H9 (cell line): ENCODE measurements at regions not wholly inside any gene's neighbourhood (a gene's known extent, or its start where the extent isn't known, plus 50 kb on each side); places are given as distances from the start of the nearest gene placed in this dataset.

Source experiments
- DNase-seq: peaks from one replicate; pipeline ENCODE4 v3.0.0-alpha.2; 2017
- H2AFZ ChIP-seq: one replicate; pipeline ENCODE4 v1.6.1; 2013; ENCODE audit warnings: mild to moderate bottlenecking, low read length, control low read depth, moderate library complexity
- H2AK5ac ChIP-seq: 2 replicates; pipeline ENCODE4 v1.6.1; 2013; ENCODE audit warnings: low read length, control low read depth, mixed read lengths; ENCODE audit not compliant: insufficient read length
- H2BK120ac ChIP-seq: one replicate; pipeline ENCODE4 v1.6.1; 2013; ENCODE audit warnings: low read depth, mild to moderate bottlenecking, low read length, control low read depth, inconsistent platforms; ENCODE audit not compliant: poor library complexity, severe bottlenecking
- H2BK12ac ChIP-seq: 2 replicates; pipeline ENCODE4 v1.6.1; 2013; ENCODE audit warnings: low read length, control low read depth, mixed read lengths, low read depth; ENCODE audit not compliant: insufficient read length
- H2BK15ac ChIP-seq: 2 replicates; pipeline ENCODE4 v1.6.1; 2013; ENCODE audit warnings: low read depth, low read length, control low read depth
- H2BK20ac ChIP-seq: one replicate; pipeline ENCODE4 v1.6.1; 2013; ENCODE audit warnings: low read depth, mild to moderate bottlenecking, low read length, control low read depth, inconsistent platforms; ENCODE audit not compliant: poor library complexity, severe bottlenecking
- H2BK5ac ChIP-seq: 2 replicates; pipeline ENCODE4 v1.6.1; 2013; ENCODE audit warnings: low read length, control low read depth, mixed read lengths; ENCODE audit not compliant: insufficient read length
- H3K14ac ChIP-seq: 2 replicates; pipeline ENCODE4 v1.6.1; 2013; ENCODE audit warnings: low read length, control low read depth; ENCODE audit not compliant: insufficient read depth
- H3K18ac ChIP-seq: 2 replicates; pipeline ENCODE4 v1.6.1; 2013; ENCODE audit warnings: low read depth, mild to moderate bottlenecking, mixed read lengths, low read length, control low read depth; ENCODE audit not compliant: insufficient read length
- H3K23ac ChIP-seq: 2 replicates; pipeline ENCODE4 v1.6.1; 2013; ENCODE audit warnings: low read length, control low read depth, mixed read lengths, low read depth; ENCODE audit not compliant: insufficient read length
- H3K23me2 ChIP-seq: 2 replicates; pipeline ENCODE4 v1.6.1; 2013; ENCODE audit warnings: low read depth, mild to moderate bottlenecking, mixed read lengths, low read length, control low read depth; ENCODE audit not compliant: insufficient read length, poor library complexity, severe bottlenecking
- H3K27ac ChIP-seq: 2 replicates; pipeline ENCODE4 v1.5.1; 2013; ENCODE audit warnings: low read length, control low read depth, mixed read lengths, low read depth; ENCODE audit not compliant: insufficient read length
- H3K27me3 ChIP-seq: 2 replicates; pipeline ENCODE4 v1.6.1; 2013; ENCODE audit warnings: low read length, control low read depth, inconsistent platforms; ENCODE audit not compliant: insufficient read depth
- H3K4ac ChIP-seq: 2 replicates; pipeline ENCODE4 v1.6.1; 2013; ENCODE audit warnings: low read depth, mild to moderate bottlenecking, control low read depth, inconsistent platforms, low read length, moderate library complexity
- H3K4me1 ChIP-seq: 2 replicates; pipeline ENCODE4 v1.6.1; 2013; ENCODE audit warnings: low read length, control low read depth, inconsistent platforms; ENCODE audit not compliant: insufficient read depth
- H3K4me2 ChIP-seq: 2 replicates; pipeline ENCODE4 v1.6.1; 2013; ENCODE audit warnings: low read length, control low read depth, mixed read lengths; ENCODE audit not compliant: insufficient read length, insufficient read depth
- H3K56ac ChIP-seq: 2 replicates; pipeline ENCODE4 v1.6.1; 2013; ENCODE audit warnings: low read depth, mild to moderate bottlenecking, mixed read lengths, low read length, control low read depth; ENCODE audit not compliant: insufficient read length
- H3K79me1 ChIP-seq: 2 replicates; pipeline ENCODE4 v1.6.1; 2013; ENCODE audit warnings: low read depth, mild to moderate bottlenecking, moderate library complexity, low read length, control low read depth, inconsistent platforms; ENCODE audit not compliant: insufficient read depth, poor library complexity, severe bottlenecking
- H3K79me2 ChIP-seq: 2 replicates; pipeline ENCODE4 v1.6.1; 2013; ENCODE audit warnings: low read length, control low read depth, inconsistent platforms; ENCODE audit not compliant: insufficient read depth
- H3K9ac ChIP-seq: 2 replicates; pipeline ENCODE4 v1.6.1; 2013; ENCODE audit warnings: low read length, control low read depth, mixed read lengths; ENCODE audit not compliant: insufficient read length; ENCODE audit errors: extremely low read depth
- H3K9me3 ChIP-seq: one replicate; pipeline ENCODE4 v1.6.1; 2013; ENCODE audit warnings: low read depth, low read length, inconsistent platforms; ENCODE audit not compliant: control insufficient read depth
- H3T11ph ChIP-seq: one replicate; pipeline ENCODE4 v1.6.1; 2013; ENCODE audit warnings: mild to moderate bottlenecking, low read length, control low read depth, inconsistent platforms
- H4K20me1 ChIP-seq: one replicate; pipeline ENCODE4 v1.6.1; 2013; ENCODE audit not compliant: control insufficient read depth, insufficient read length, insufficient read depth
- H4K5ac ChIP-seq: 2 replicates; pipeline ENCODE4 v1.6.1; 2013; ENCODE audit warnings: low read depth, mild to moderate bottlenecking, mixed read lengths, low read length, control low read depth; ENCODE audit not compliant: insufficient read length
- H4K8ac ChIP-seq: replicated peaks from 2 replicates; pipeline ENCODE4 v1.6.1; 2013; ENCODE audit warnings: low read length, control low read depth, mixed read lengths, low read depth; ENCODE audit not compliant: insufficient read length
- H4K91ac ChIP-seq: 2 replicates; pipeline ENCODE4 v1.6.1; 2013; ENCODE audit warnings: low read depth, mild to moderate bottlenecking, moderate library complexity, mixed read lengths, low read length, control low read depth; ENCODE audit not compliant: insufficient read length
- H3K27ac Mint-ChIP-seq, 3 experiments: 2 replicates in 2 of 3; 3 replicates in 1 of 3; pipeline ENCODE4 v1.8.0; 2020 to 2021; ENCODE audit warnings: mixed read lengths in 3 of 3, mild to moderate bottlenecking in 1 of 3, moderate library complexity in 1 of 3
- H3K27me3 Mint-ChIP-seq: 2 replicates; pipeline ENCODE4 v1.8.0; 2021; ENCODE audit warnings: low read depth, mild to moderate bottlenecking, moderate library complexity, mixed read lengths
- H3K36me3 Mint-ChIP-seq, 3 experiments: 2 replicates in 2 of 3; 3 replicates in 1 of 3; pipeline ENCODE4 v1.8.0; 2020 to 2021; ENCODE audit warnings: low read depth in 3 of 3, mixed read lengths in 3 of 3; ENCODE audit not compliant: insufficient read depth in 1 of 3
- H3K4me1 Mint-ChIP-seq, 2 experiments: 2 replicates each; pipeline ENCODE4 v1.8.0; 2020; ENCODE audit warnings: mixed read lengths in 2 of 2
- H3K4me3 Mint-ChIP-seq, 2 experiments: 2 replicates in 1 of 2; 3 replicates in 1 of 2; pipeline ENCODE4 v1.8.0; 2020 to 2021; ENCODE audit warnings: mild to moderate bottlenecking in 2 of 2, mixed read lengths in 2 of 2, moderate library complexity in 1 of 2
- H3K9me3 Mint-ChIP-seq, 2 experiments: 2 replicates in 1 of 2; 3 replicates in 1 of 2; pipeline ENCODE4 v1.8.0; 2020; ENCODE audit warnings: mild to moderate bottlenecking in 2 of 2, mixed read lengths in 2 of 2, moderate library complexity in 1 of 2
- WGBS: extraction: QIAGEN DNeasy Blood & Tissue Kit; methylation state at CpG from one replicate; pipeline ENCODE4 v1.1.7; 2013; ENCODE audit warnings: missing lambda C conversion rate, low lambda C conversion rate, mixed read lengths; ENCODE audit not compliant: insufficient read length; ENCODE audit errors: extremely low coverage; 5-methylcytosine and 5-hydroxymethylcytosine counted together
- TF ChIP-seq, protein P1 (sequence below): fragments of 200-600 bp; sonication (generic); conservative IDR thresholded peaks from 3 replicates; pipeline ENCODE4 v1.8.0; 2021; ENCODE audit warnings: antibody characterized with exemption, mild to moderate bottlenecking

DNA sequence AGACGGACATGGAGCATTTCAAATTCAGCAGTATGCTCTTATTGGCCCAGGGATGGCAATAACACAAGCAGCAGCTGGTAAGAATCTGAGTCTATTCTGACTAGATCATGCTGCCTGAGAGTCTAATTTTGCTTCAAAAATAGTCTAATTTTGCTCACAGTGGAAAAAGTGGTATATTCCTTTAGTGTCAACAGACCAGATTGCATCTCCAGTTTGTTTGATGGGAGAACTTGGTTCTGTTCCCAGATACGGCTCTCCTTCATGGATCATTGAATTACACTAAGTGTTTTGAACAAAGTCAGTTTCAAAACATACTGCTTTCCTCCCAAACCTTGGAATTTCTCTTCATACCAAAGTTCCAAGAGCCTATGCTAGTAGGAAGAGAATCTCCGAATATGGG is 586.1 kb downstream of the RNF144B start:
- no peaks in the 10 kb centered on the region for H3K9me3 Mint-ChIP-seq
- H3K27me3 Mint-ChIP-seq, result no peaks in the 10 kb centered on the region
- no peaks in the 10 kb centered on the region for H4K20me1 ChIP-seq
- no peak overlapping the region for H3K4me2 ChIP-seq
- H3K4me3 Mint-ChIP-seq, result no peak overlapping the region
- no peak overlapping the region for H2BK20ac ChIP-seq
- no peak overlapping the region for H3K56ac ChIP-seq
- H3K4me1 Mint-ChIP-seq, result peaks cover 6 to 9% of the 10 kb centered on the region in 2 experiments
- no peak overlapping the region for H2BK120ac ChIP-seq
- H3K36me3 Mint-ChIP-seq, result no peaks in the 10 kb centered on the region; a peak in 1 of 7 replicates
- H3K9me3 ChIP-seq, result no peaks in the 10 kb centered on the region
- H3K27ac ChIP-seq, result no peak overlapping the region
- H3K27me3 ChIP-seq, result no peaks in the 10 kb centered on the region
- TF ChIP-seq, protein P1, sequence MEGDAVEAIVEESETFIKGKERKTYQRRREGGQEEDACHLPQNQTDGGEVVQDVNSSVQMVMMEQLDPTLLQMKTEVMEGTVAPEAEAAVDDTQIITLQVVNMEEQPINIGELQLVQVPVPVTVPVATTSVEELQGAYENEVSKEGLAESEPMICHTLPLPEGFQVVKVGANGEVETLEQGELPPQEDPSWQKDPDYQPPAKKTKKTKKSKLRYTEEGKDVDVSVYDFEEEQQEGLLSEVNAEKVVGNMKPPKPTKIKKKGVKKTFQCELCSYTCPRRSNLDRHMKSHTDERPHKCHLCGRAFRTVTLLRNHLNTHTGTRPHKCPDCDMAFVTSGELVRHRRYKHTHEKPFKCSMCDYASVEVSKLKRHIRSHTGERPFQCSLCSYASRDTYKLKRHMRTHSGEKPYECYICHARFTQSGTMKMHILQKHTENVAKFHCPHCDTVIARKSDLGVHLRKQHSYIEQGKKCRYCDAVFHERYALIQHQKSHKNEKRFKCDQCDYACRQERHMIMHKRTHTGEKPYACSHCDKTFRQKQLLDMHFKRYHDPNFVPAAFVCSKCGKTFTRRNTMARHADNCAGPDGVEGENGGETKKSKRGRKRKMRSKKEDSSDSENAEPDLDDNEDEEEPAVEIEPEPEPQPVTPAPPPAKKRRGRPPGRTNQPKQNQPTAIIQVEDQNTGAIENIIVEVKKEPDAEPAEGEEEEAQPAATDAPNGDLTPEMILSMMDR, result no peak
- no peak overlapping the region for H3K18ac ChIP-seq
- no peak overlapping the region for H3K27ac Mint-ChIP-seq
- H2AK5ac ChIP-seq, result no peak overlapping the region
- no peak overlapping the region for H2AFZ ChIP-seq
- H4K91ac ChIP-seq, result no peak overlapping the region
- H4K8ac ChIP-seq, result no peak overlapping the region
- no peak for DNase-seq
- WGBS, result no CpG with 5 or more reads among the region's 3 CpGs
- H3K23me2 ChIP-seq, result no peaks in the 10 kb centered on the region
- no peak overlapping the region for H3K23ac ChIP-seq
- no peak overlapping the region for H3T11ph ChIP-seq
- H3K79me1 ChIP-seq, result no peaks in the 10 kb centered on the region
- H3K14ac ChIP-seq, result no peak overlapping the region
- no peak overlapping the region for H4K5ac ChIP-seq
- H2BK15ac ChIP-seq, result no peak overlapping the region
- no peak overlapping the region for H3K4ac ChIP-seq
- no peaks in the 10 kb centered on the region for H3K79me2 ChIP-seq
- no peaks in the 10 kb centered on the region for H3K4me1 ChIP-seq
- no peak overlapping the region for H2BK5ac ChIP-seq
- H2BK12ac ChIP-seq, result no peak overlapping the region
- no peak overlapping the region for H3K9ac ChIP-seq
